ENCODE measurements at regions not wholly inside any gene's neighbourhood (a gene's known extent, or its start where the extent isn't known, plus 50 kb on each side); places are given as distances from the start of the nearest gene placed in this dataset.

- no peak overlapping the region for H3K4me3 Mint-ChIP-seq
- no peaks in the 10 kb centered on the region for H3K27me3 Mint-ChIP-seq (ENCODE audit: insufficient read depth)
- TF ChIP-seq CTCF (IDR thresholded peaks at IDR 0.05): no peak
- no peaks in the 10 kb centered on the region for H3K36me3 Mint-ChIP-seq (ENCODE audit: low read depth)
- no peak overlapping the region for H3K27ac Mint-ChIP-seq
- peaks cover 14% of the 10 kb centered on the region for H3K9me3 Mint-ChIP-seq
- no peak for DNase-seq
- no peaks in the 10 kb centered on the region for H3K4me1 Mint-ChIP-seq (ENCODE audit: low read depth)
Measured at GRCh38 chr4:81290813-81291212, 75.8 kb upstream of the PRKG2 start.

GRCh38 chr4:81287101-81287500 lies 72.1 kb upstream of the PRKG2 start:
- H3K9me3 Mint-ChIP-seq: peaks cover 18% of the 10 kb centered on the region
- no peaks in the 10 kb centered on the region for H3K4me1 Mint-ChIP-seq (ENCODE audit: low read depth)
- no peak for DNase-seq
- no peak for TF ChIP-seq CTCF (IDR thresholded peaks at IDR 0.05)
- no peak overlapping the region for H3K27ac Mint-ChIP-seq
- no peaks in the 10 kb centered on the region for H3K27me3 Mint-ChIP-seq (ENCODE audit: insufficient read depth)
- H3K36me3 Mint-ChIP-seq (ENCODE audit: low read depth): no peaks in the 10 kb centered on the region
- no peak overlapping the region for H3K4me3 Mint-ChIP-seq

- H3K27ac Mint-ChIP-seq: no peak overlapping the region
- TF ChIP-seq CTCF (IDR thresholded peaks at IDR 0.05): no peak
- no peaks in the 10 kb centered on the region for H3K36me3 Mint-ChIP-seq (ENCODE audit: low read depth)
- H3K4me1 Mint-ChIP-seq (ENCODE audit: low read depth): no peaks in the 10 kb centered on the region
- peaks cover 21% of the 10 kb centered on the region for H3K9me3 Mint-ChIP-seq
- no peak for DNase-seq
- H3K27me3 Mint-ChIP-seq (ENCODE audit: insufficient read depth): no peaks in the 10 kb centered on the region
- no peak overlapping the region for H3K4me3 Mint-ChIP-seq
Measured at GRCh38 chr4:81282131-81282530, 67.1 kb upstream of the PRKG2 start.

- H3K4me3 Mint-ChIP-seq: no peak overlapping the region
- no peaks in the 10 kb centered on the region for H3K4me1 Mint-ChIP-seq (ENCODE audit: low read depth)
- H3K9me3 Mint-ChIP-seq: peaks cover 36% of the 10 kb centered on the region
- no peak for TF ChIP-seq CTCF (IDR thresholded peaks at IDR 0.05)
- H3K36me3 Mint-ChIP-seq (ENCODE audit: low read depth): no peaks in the 10 kb centered on the region
- H3K27ac Mint-ChIP-seq: no peak overlapping the region
- H3K27me3 Mint-ChIP-seq (ENCODE audit: insufficient read depth): no peaks in the 10 kb centered on the region
- no peak for DNase-seq
Measured at GRCh38 chr4:81274460-81274859, 59.4 kb upstream of the PRKG2 start.

GRCh38 chr4:81272671-81273070 lies 57.6 kb upstream of the PRKG2 start:
- H3K36me3 Mint-ChIP-seq (ENCODE audit: low read depth): no peaks in the 10 kb centered on the region
- no peaks in the 10 kb centered on the region for H3K27me3 Mint-ChIP-seq (ENCODE audit: insufficient read depth)
- H3K4me3 Mint-ChIP-seq: no peak overlapping the region
- H3K9me3 Mint-ChIP-seq: peaks cover 45% of the 10 kb centered on the region
- no peak for TF ChIP-seq CTCF (IDR thresholded peaks at IDR 0.05)
- DNase-seq: no peak
- H3K4me1 Mint-ChIP-seq (ENCODE audit: low read depth): no peaks in the 10 kb centered on the region
- H3K27ac Mint-ChIP-seq: no peak overlapping the region
